ENCODE measurements at regions not wholly inside any gene's neighbourhood (a gene's known extent, or its start where the extent isn't known, plus 50 kb on each side); places are given as distances from the start of the nearest gene placed in this dataset.

GRCh38 chr5:121271546-121271945 is 580.1 kb upstream of the FTMT start:
- H3K27ac ChIP-seq = no peak overlapping the region
- WGBS, 4 donors = 66 to 77% (median 72%) methylated on average over 2 of the region's 2 CpGs
- TF ChIP-seq CTCF (IDR thresholded peaks at IDR 0.05) (no peak), POLR2A (IDR thresholded peaks at IDR 0.05) (no peak)
- H3K4me3 ChIP-seq = no peak overlapping the region
- intact Hi-C loops (cut with DNase I) = no loop called here
- H3K36me3 ChIP-seq = no peaks in the 10 kb centered on the region
- peaks cover 0 to 6% (median 0%) of the 10 kb centered on the region in 12 donors for H3K9me3 ChIP-seq
- no peaks in the 10 kb centered on the region for H3K27me3 ChIP-seq
- ATAC-seq (no peak), DNase-seq (no peak)
- H3K4me1 ChIP-seq = no peaks in the 10 kb centered on the region

GRCh38 chr5:121273833-121274433 is 577.7 kb upstream of the FTMT start:
- ATAC-seq (no peak), DNase-seq (no peak)
- H3K9me3 ChIP-seq = peaks cover 0 to 6% (median 0%) of the 10 kb centered on the region in 12 donors
- H3K36me3 ChIP-seq = no peaks in the 10 kb centered on the region
- no peak overlapping the region for H3K4me3 ChIP-seq
- WGBS, 4 donors = 67 to 77% (median 71%) methylated on average over 2 of the region's 2 CpGs
- H3K27me3 ChIP-seq = no peaks in the 10 kb centered on the region
- no peaks in the 10 kb centered on the region for H3K4me1 ChIP-seq
- TF ChIP-seq CTCF (IDR thresholded peaks at IDR 0.05) (no peak), POLR2A (IDR thresholded peaks at IDR 0.05) (no peak)
- intact Hi-C loops (cut with DNase I) = no loop called here
- H3K27ac ChIP-seq = no peak overlapping the region

- H3K9me3 ChIP-seq = peaks cover 0 to 6% (median 0%) of the 10 kb centered on the region in 12 donors
- no peaks in the 10 kb centered on the region for H3K27me3 ChIP-seq
- H3K27ac ChIP-seq = no peak overlapping the region
- WGBS, 4 donors = 83 to 92% (median 88%) methylated on average over 4 of the region's 4 CpGs
- no peak for DNase-seq
- intact Hi-C loops (cut with DNase I) = no loop called here
- no peaks in the 10 kb centered on the region for H3K4me1 ChIP-seq
- H3K4me3 ChIP-seq = no peak overlapping the region
- H3K36me3 ChIP-seq = no peaks in the 10 kb centered on the region
- no peak for TF ChIP-seq CTCF (IDR thresholded peaks at IDR 0.05)
- no peak for TF ChIP-seq POLR2A (IDR thresholded peaks at IDR 0.05)
- ATAC-seq = no peak
Observed at GRCh38 chr5:121279801-121280200, 571.9 kb upstream of the FTMT start.

- 74 to 81% (median 76%) methylated on average over 4 of the region's 4 CpGs for WGBS, 4 donors
Observed at GRCh38 chr5:121285801-121286521, 565.7 kb upstream of the FTMT start.

More at GRCh38 chr5:121285801-121286521, 565.7 kb upstream of the FTMT start:
- Histone ChIP-seq H3K4me3 (no peak overlapping the region), H3K36me3 (no peaks in the 10 kb centered on the region), H3K9me3 (no peaks in the 10 kb centered on the region), H3K4me1 (no peaks in the 10 kb centered on the region), H3K27ac (no peak overlapping the region), H3K27me3 (no peaks in the 10 kb centered on the region)
- TF ChIP-seq CTCF (IDR thresholded peaks at IDR 0.05) (no peak), POLR2A (IDR thresholded peaks at IDR 0.05) (no peak)
- intact Hi-C loops (cut with DNase I) = no loop called here
- no peak for DNase-seq
- ATAC-seq = no peak

Data from heart left ventricle (tissue), 16 donors.